GM12878 (cell line): ENCODE measurements at regions not wholly inside any gene's neighbourhood (a gene's known extent, or its start where the extent isn't known, plus 50 kb on each side); places are given as distances from the start of the nearest gene placed in this dataset.
A peak's percentile ranks its signal among the peaks of the same experiment; 100 is the strongest.
"Not testable (repeated sequence)": the region's sequence is repeated elsewhere in the genome, so short reads cannot be mapped to it uniquely, and the experiment has no call there.

Experiments used
- ATAC-seq: fragments of 200-7000 bp; cut with Tn5 transposase; 3 replicates; pipeline ENCODE4 v1.9.1; 2020; ENCODE audit warnings: mild to moderate bottlenecking, moderate library complexity
- BruUV-seq: library from RNA; stranded (reverse); fragments of 400-500 nt; replicated peaks from 2 replicates; lab custom pipeline; 2021; lab: Mats Ljungman, UMichigan
- CTCF ChIA-PET: fragments of 300-600 bp; sonication (Branson Sonifier 250); formaldehyde crosslinking; extraction: SDS; loops from one replicate; lab custom pipeline; 2021; ENCODE audit warnings: inconsistent platforms; lab: Yijun Ruan, JAX
- POLR2A ChIA-PET: fragments of 350-600 bp; formaldehyde crosslinking; extraction: SDS; loops from one replicate; lab custom pipeline; 2021; ENCODE audit warnings: inconsistent platforms; lab: Charles Lee
- RAD21 ChIA-PET: fragments of 300-600 bp; sonication (Branson Sonifier 250); formaldehyde crosslinking; loops from one replicate; lab custom pipeline; 2023; ENCODE audit warnings: antibody characterized with exemption; ENCODE audit not compliant: unreplicated experiment; lab: Charles Lee
- SMC1A ChIA-PET: fragments of 300-600 bp; sonication (Branson Sonifier 250); formaldehyde crosslinking; loops from one replicate; lab custom pipeline; 2023; ENCODE audit not compliant: unreplicated experiment, uncharacterized antibody; lab: Charles Lee
- DNase-seq: peaks from one replicate; pipeline ENCODE4 v3.0.0-alpha.2; 2011; ENCODE audit warnings: low read depth, low spot score
- FAIRE-seq: peaks from 3 replicates; lab custom pipeline; 2011; peaks lifted over from hg19 to GRCh38; lab: Jason Lieb, UNC
- H2AFZ ChIP-seq: 2 replicates; pipeline ENCODE4 v1.6.0; 2011; ENCODE audit warnings: low read depth, low read length, control low read depth; ENCODE audit not compliant: control insufficient read depth
- H3K27ac ChIP-seq: 2 replicates; pipeline ENCODE4 v1.5.1; 2011; ENCODE audit warnings: control low read depth; ENCODE audit not compliant: control insufficient read depth, insufficient read depth
- H3K27me3 ChIP-seq, 2 experiments: replicated peaks in 1 of 2; 2 replicates each; pipeline versions ENCODE4 v1.6.0 to v1.6.1; 2011; ENCODE audit warnings: low read length in 1 of 2; ENCODE audit not compliant: control insufficient read depth in 2 of 2, insufficient read depth in 2 of 2
- H3K36me3 ChIP-seq, 2 experiments: 2 replicates each; pipeline ENCODE4 v1.5.1; 2011; ENCODE audit warnings: low read length in 1 of 2; ENCODE audit not compliant: control insufficient read depth in 2 of 2, insufficient read depth in 2 of 2
- H3K4me1 ChIP-seq: 2 replicates; pipeline ENCODE4 v1.6.1; 2011; ENCODE audit warnings: mild to moderate bottlenecking, low read length, moderate library complexity, mixed read lengths; ENCODE audit not compliant: control insufficient read depth, insufficient read depth
- H3K4me2 ChIP-seq: 2 replicates; pipeline ENCODE4 v1.6.0; 2011; ENCODE audit warnings: control low read depth; ENCODE audit not compliant: control insufficient read depth, insufficient read depth
- H3K4me3 ChIP-seq: fragments of 200-600 bp; sonication (generic); 2 replicates; pipeline ENCODE4 v1.5.1; 2016
- H3K79me2 ChIP-seq: 2 replicates; pipeline ENCODE4 v1.6.0; 2011; ENCODE audit warnings: low read length; ENCODE audit not compliant: control insufficient read depth, insufficient read depth
- H3K9ac ChIP-seq: 2 replicates; pipeline ENCODE4 v1.8.0; 2011; ENCODE audit warnings: low read length, control low read depth, mixed read lengths; ENCODE audit not compliant: control insufficient read depth, insufficient read depth
- H3K9me3 ChIP-seq: replicated peaks from 3 replicates; pipeline ENCODE4 v1.5.1; 2011; ENCODE audit warnings: mild to moderate bottlenecking, low read length; ENCODE audit not compliant: control insufficient read depth, insufficient read depth
- H4K20me1 ChIP-seq: 2 replicates; pipeline ENCODE4 v1.6.0; 2011; ENCODE audit not compliant: control insufficient read depth, insufficient read depth
- ETV6 ChIP-seq, 2 experiments: fragments of 450-650 bp in 1 of 2; IDR thresholded peaks in 1 of 2; conservative IDR thresholded peaks in 1 of 2; 2 replicates each; pipeline ENCODE4 v1.6.1; 2014; ENCODE audit warnings: antibody characterized with exemption in 1 of 2, borderline replicate concordance in 1 of 2, low read depth in 1 of 2, mild to moderate bottlenecking in 1 of 2, moderate library complexity in 1 of 2
- FOS ChIP-seq: IDR thresholded peaks from 3 replicates; pipeline ENCODE4 v1.6.1; 2011; ENCODE audit warnings: borderline replicate concordance; ENCODE audit not compliant: insufficient read length; ENCODE audit errors: extremely low read depth
- KAT2A ChIP-seq: conservative IDR thresholded peaks from 2 replicates; pipeline ENCODE4 v1.6.1; 2011; ENCODE audit warnings: low read depth, low read length; ENCODE audit not compliant: control insufficient read depth
- NFYB ChIP-seq: IDR thresholded peaks from 2 replicates; pipeline ENCODE4 v1.6.1; 2011; ENCODE audit warnings: low read depth, mild to moderate bottlenecking, low read length, improper control_type of control experiment, moderate library complexity; ENCODE audit not compliant: insufficient read depth
- NR2F1 ChIP-seq: fragments of 450-650 bp; conservative IDR thresholded peaks from 2 replicates; pipeline ENCODE4 v1.6.1; 2017; ENCODE audit warnings: mild to moderate bottlenecking
- PAX5 ChIP-seq: IDR thresholded peaks from 2 replicates; pipeline ENCODE4 v1.6.1; 2011; ENCODE audit warnings: low read depth, low read length, borderline replicate concordance
- SRF ChIP-seq, 2 experiments: IDR thresholded peaks; 2 replicates each; pipeline ENCODE4 v1.6.1; 2011; ENCODE audit warnings: low read depth in 2 of 2, low read length in 2 of 2, mild to moderate bottlenecking in 1 of 2, moderate library complexity in 1 of 2
- SUPT20H ChIP-seq: IDR thresholded peaks from 2 replicates; pipeline ENCODE4 v1.6.1; 2011; ENCODE audit warnings: low read depth, mild to moderate bottlenecking, low read length, moderate library complexity, borderline replicate concordance; ENCODE audit not compliant: control insufficient read depth
- TARDBP ChIP-seq: IDR thresholded peaks from 2 replicates; pipeline ENCODE4 v1.6.1; 2016; ENCODE audit warnings: borderline replicate concordance
- WGBS: methylation state at CpG from one replicate; pipeline ENCODE4 v1.1.6; 2016; ENCODE audit warnings: low lambda C conversion rate; ENCODE audit not compliant: insufficient replicate concordance, insufficient coverage; ENCODE audit errors: missing lambda C conversion rate; 5-methylcytosine and 5-hydroxymethylcytosine counted together
- in situ Hi-C: fragments of 300-500 bp; cut with MboI; formaldehyde crosslinking; loops from 9 replicates; pipeline ENCODE4 v1.14.3; 2018; ENCODE audit warnings: mixed read lengths
- intact Hi-C: fragments of 100-400 bp; cut with micrococcal nuclease; formaldehyde crosslinking; loops from one replicate; pipeline ENCODE4 v1.14.2; 2022; ENCODE audit not compliant: unreplicated experiment
- TF ChIP-seq, protein P1 (sequence below): fragments of 450-650 bp; formaldehyde crosslinking; IDR thresholded peaks from 2 replicates; pipeline ENCODE4 v1.4.0; 2020; ENCODE audit warnings: mild to moderate bottlenecking, moderate library complexity
- TF ChIP-seq, protein P2 (sequence below): fragments of 450-650 bp; formaldehyde crosslinking; IDR thresholded peaks from 2 replicates; pipeline ENCODE4 v1.4.0; 2022; ENCODE audit warnings: mild to moderate bottlenecking, moderate library complexity

DNA sequence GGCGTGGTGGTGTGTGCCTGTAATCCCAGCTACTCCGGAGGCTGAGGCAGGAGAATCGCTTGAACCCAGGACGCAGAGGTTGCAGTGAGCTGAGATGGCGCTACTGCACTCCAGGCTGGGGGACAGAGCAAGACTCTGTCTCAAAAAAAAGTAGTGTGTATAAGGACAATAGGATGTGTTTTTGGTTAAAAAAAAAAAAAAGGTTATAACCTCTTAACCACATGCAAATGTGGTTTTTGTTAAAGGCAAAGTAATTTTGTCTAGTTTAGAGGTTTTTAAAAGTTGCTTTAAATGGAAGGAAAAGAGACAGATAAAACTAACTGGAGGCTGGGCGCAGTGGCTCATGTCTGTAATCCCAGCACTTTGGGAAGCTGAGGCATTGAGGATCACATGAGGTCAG is 92.8 kb upstream of the ACSL3 start:
- H3K9me3 ChIP-seq, in situ Hi-C loops: not testable (repeated sequence)
- SMC1A ChIA-PET = interaction anchor here (0.6 kb wide), 1 partner anchor 417 kb away, joined by 3 read pairs; no protein-coding TSS in a partner anchor

DNA sequence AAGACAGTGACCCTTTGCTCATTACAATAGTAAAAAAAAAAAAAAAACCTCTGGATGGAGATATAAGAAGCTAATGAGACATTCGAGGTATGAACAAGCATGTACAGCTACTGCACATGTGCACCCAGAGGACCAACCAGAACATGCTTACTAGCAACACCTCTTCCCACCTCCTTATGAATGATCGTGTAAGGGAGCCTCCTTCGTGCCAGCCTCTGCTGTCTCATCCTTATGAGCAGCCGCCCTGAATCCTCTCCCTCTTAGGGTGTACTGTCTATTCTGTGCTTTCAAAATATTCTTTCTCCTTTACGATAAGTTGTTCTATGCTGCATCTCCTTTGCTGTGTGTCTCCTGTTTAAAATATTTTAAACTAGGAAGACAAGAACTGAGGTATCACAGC is 91.4 kb upstream of the ACSL3 start:
- SMC1A ChIA-PET = no interaction called here
- POLR2A ChIA-PET = no interaction called here
- Histone ChIP-seq H3K9ac (no peak overlapping the region), H3K9me3 (no peaks in the 10 kb centered on the region), H3K4me1 (no peaks in the 10 kb centered on the region), H3K27me3 (no peaks in the 10 kb centered on the region), H2AFZ (no peak overlapping the region), H4K20me1 (no peaks in the 10 kb centered on the region), H3K27ac (no peak overlapping the region), H3K4me3 (no peak overlapping the region), H3K36me3 (no peaks in the 10 kb centered on the region), H3K79me2 (no peaks in the 10 kb centered on the region), H3K4me2 (no peak overlapping the region)
- no TSS peak for BruUV-seq
- RAD21 ChIA-PET = no interaction called here
- WGBS = 68% methylated on average over 5 of the region's 5 CpGs
- intact Hi-C loops = no loop called here
- FAIRE-seq = no peak
- ATAC-seq = no peak
- DNase-seq = no peak
- CTCF ChIA-PET = no interaction called here
- in situ Hi-C loops = no loop called here
- TF ChIP-seq SUPT20H (no peak), KAT2A (no peak), ETV6 (conservative IDR thresholded peaks at IDR 0.05 in 1 of 2, IDR thresholded peaks at IDR 0.05 in 1 of 2; ENCODE audit: borderline replicate concordance in 1 of 2, low read depth in 1 of 2) (no peak), TARDBP (no peak), PAX5 (no peak), SRF (IDR thresholded peaks at IDR 0.05; ENCODE audit: low read depth in 2 of 2, low read length in 2 of 2) (no peak), NFYB (no peak), FOS (no peak)
- TF ChIP-seq, protein P1, sequence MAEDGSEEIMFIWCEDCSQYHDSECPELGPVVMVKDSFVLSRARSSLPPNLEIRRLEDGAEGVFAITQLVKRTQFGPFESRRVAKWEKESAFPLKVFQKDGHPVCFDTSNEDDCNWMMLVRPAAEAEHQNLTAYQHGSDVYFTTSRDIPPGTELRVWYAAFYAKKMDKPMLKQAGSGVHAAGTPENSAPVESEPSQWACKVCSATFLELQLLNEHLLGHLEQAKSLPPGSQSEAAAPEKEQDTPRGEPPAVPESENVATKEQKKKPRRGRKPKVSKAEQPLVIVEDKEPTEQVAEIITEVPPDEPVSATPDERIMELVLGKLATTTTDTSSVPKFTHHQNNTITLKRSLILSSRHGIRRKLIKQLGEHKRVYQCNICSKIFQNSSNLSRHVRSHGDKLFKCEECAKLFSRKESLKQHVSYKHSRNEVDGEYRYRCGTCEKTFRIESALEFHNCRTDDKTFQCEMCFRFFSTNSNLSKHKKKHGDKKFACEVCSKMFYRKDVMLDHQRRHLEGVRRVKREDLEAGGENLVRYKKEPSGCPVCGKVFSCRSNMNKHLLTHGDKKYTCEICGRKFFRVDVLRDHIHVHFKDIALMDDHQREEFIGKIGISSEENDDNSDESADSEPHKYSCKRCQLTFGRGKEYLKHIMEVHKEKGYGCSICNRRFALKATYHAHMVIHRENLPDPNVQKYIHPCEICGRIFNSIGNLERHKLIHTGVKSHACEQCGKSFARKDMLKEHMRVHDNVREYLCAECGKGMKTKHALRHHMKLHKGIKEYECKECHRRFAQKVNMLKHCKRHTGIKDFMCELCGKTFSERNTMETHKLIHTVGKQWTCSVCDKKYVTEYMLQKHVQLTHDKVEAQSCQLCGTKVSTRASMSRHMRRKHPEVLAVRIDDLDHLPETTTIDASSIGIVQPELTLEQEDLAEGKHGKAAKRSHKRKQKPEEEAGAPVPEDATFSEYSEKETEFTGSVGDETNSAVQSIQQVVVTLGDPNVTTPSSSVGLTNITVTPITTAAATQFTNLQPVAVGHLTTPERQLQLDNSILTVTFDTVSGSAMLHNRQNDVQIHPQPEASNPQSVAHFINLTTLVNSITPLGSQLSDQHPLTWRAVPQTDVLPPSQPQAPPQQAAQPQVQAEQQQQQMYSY = no peak
- TF ChIP-seq, protein P2, sequence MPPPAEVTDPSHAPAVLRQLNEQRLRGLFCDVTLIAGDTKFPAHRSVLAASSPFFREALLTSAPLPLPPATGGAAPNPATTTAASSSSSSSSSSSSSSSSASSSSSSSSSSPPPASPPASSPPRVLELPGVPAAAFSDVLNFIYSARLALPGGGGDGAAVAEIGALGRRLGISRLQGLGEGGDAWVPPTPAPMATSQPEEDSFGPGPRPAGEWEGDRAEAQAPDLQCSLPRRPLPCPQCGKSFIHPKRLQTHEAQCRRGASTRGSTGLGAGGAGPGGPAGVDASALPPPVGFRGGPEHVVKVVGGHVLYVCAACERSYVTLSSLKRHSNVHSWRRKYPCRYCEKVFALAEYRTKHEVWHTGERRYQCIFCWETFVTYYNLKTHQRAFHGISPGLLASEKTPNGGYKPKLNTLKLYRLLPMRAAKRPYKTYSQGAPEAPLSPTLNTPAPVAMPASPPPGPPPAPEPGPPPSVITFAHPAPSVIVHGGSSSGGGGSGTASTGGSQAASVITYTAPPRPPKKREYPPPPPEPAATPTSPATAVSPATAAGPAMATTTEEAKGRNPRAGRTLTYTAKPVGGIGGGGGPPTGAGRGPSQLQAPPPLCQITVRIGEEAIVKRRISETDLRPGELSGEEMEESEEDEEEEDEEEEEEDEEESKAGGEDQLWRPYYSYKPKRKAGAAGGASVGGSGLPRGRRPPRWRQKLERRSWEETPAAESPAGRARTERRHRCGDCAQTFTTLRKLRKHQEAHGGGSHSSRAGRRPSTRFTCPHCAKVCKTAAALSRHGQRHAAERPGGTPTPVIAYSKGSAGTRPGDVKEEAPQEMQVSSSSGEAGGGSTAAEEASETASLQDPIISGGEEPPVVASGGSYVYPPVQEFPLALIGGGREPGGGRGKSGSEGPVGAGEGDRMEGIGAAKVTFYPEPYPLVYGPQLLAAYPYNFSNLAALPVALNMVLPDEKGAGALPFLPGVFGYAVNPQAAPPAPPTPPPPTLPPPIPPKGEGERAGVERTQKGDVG = no peak

More for the DNA sequence above, 92.8 kb upstream of the ACSL3 start:
- RAD21 ChIA-PET, H3K4me1 ChIP-seq, H3K4me2 ChIP-seq, H3K27me3 ChIP-seq, H3K27ac ChIP-seq, H2AFZ ChIP-seq, H4K20me1 ChIP-seq, POLR2A ChIA-PET, H3K79me2 ChIP-seq, intact Hi-C loops, ATAC-seq, CTCF ChIA-PET, H3K36me3 ChIP-seq, H3K4me3 ChIP-seq, BruUV-seq, H3K9ac ChIP-seq, FAIRE-seq, DNase-seq: not testable (repeated sequence)
- 57% methylated on average over 6 of the region's 6 CpGs for WGBS
- TF ChIP-seq NR2F1 = peak; percentile 42; the same call in 1 of the 2 replicates
